ENCODE measurements at regions not wholly inside any gene's neighbourhood (a gene's known extent, or its start where the extent isn't known, plus 50 kb on each side); places are given as distances from the start of the nearest gene placed in this dataset.

DNA sequence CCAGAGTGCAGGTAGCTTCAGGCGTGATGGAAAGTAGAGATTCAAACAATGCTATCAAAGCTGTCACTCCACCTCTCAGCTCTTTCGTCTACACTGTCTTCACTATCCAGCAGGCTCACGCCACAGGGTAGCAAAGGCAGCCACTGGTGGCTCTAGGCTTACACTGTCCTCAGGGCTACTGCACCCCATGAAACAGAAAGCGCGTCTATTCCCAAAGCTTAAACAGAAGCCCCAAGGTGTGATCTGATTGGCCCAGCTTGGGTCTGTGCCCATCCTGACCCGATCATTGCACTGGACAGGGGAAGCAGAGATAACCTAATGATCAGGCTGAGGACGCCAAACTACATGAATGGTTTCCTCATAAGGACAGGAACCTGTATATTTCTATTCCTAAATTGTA lies 100.1 kb downstream of the PDCL3 start:
- no peak for DNase-seq

DNA sequence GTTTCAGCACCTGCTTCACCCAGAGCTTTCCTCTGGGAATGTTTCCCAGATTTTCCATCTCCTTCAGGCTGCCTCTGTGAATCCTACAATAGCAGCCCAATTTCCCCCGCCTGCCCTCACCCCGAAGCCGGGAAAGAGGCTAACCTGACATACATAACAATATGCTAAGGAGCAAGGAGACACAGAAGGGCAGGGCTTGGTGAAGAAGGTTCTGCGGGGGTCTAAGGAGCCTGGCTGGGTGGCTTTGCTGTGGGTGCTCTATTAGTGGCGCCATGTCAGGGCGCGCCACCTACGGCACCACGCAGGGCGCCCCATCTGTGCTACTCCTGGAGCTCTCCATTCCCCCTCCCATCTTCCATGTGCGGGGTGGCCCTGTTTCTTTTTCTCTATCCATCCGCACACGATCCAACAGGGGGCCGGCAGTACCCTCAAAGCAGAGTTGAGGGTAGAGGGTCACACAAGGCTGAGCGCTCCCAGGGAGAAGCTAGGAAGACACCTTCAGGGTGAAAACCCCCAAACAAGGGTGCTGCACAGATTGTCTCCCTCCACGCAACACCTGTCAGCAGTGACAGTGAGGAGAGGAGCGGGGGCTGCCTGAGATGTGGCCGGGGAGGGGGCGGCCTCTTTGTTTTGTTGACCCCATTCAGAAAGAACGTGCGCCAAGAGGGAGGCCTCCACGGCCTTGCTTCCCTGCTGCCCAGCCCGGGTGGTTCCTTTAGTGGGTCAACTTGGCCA lies 101.4 kb downstream of the PDCL3 start:
- DNase-seq: no peak

DNA sequence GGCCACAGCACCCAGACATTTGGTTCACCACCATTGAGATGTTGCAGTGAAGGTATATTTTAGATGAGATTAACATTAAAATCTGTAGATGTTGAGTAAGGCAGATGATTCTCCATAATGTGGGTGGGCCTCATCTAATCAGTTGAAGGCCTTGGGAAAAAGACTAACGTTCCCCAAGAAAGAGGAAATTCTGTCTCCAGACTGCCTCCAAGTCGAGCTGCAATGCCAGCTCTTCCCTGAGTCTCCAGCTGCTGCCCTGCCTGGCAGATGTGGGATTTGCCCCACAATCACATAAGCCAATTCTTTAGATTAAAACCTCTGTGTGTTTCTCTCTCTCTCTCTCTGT lies 101.9 kb downstream of the PDCL3 start:
- DNase-seq: no peak

DNA sequence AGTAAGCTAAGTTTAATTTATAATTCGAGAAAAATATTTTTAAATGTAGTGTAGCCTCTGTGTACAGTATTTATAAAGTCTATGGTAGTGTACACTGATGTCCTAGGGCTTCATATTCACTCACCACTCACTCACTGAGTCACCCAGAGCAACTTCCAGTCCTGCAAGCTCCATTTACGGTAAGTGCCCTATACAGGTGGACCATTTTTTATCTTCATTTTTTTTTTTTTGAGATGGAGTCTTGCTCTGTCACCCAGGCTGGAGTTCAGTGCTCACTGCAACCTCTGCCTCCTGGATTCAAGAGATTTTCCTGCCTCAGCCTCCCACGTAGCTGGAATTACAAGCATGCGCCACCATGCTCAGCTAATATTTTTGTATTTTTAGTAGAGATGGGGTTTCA lies 104.2 kb downstream of the PDCL3 start:
- no peak for DNase-seq

DNA sequence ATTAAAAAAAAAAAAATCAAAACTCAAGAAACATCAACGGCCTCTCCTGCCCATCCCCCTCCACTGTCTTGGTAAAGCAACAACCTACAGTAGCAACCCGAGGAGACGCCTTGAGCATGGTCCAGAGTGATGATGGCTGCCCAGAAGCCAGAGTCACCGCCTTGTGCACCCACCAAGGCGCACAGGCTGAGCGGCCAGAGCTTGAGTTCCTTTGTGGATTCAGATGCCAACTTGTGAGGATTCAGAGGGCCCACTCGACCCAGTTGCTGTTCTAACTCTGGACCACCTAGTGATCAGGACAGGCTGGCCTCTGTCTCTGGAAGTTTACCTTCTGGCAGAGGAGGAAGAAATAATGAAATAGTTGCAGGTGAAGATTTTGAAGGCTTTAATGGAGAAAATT lies 105.0 kb downstream of the PDCL3 start:
- DNase-seq: no peak

DNA sequence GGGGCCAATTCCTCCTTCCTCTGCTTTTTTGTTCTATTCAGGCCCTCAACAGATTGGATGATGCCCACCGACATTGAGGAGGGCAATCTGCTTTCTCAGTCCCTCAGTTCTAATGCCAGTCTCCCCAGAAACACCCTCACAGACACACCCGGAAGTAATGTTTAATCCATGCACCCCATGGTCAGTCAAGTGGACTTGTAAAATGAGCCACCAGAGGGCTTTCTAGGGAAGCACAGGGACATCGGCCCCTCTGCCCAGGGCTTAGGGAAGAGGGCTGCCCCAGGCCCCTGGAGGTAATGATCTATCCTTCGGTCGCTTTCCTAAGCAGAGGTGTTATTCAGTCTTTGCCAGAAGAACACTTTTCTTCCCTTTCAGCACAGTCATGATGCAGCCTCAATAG lies 107.4 kb downstream of the PDCL3 start:
- DNase-seq: no peak

DNA sequence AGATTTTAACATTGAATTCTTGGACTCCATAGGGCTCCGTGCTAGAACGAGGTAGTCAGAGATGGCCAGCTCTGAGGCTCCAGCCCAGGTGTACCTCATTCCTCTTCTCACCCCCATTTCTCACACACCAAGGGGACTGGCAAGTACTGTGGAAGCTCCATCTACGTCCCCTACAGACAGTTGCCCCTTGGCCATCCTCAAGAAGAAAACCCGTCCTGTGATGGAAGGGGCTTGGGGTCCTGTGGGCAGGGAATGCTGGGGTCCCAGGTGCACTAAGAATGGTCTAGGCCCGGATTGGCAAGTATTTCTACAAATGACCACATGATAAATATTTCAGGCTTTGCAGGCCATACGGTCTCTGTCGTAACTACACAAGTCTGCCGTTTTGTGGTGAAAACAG lies 110.3 kb downstream of the PDCL3 start:
- DNase-seq: no peak

DNA sequence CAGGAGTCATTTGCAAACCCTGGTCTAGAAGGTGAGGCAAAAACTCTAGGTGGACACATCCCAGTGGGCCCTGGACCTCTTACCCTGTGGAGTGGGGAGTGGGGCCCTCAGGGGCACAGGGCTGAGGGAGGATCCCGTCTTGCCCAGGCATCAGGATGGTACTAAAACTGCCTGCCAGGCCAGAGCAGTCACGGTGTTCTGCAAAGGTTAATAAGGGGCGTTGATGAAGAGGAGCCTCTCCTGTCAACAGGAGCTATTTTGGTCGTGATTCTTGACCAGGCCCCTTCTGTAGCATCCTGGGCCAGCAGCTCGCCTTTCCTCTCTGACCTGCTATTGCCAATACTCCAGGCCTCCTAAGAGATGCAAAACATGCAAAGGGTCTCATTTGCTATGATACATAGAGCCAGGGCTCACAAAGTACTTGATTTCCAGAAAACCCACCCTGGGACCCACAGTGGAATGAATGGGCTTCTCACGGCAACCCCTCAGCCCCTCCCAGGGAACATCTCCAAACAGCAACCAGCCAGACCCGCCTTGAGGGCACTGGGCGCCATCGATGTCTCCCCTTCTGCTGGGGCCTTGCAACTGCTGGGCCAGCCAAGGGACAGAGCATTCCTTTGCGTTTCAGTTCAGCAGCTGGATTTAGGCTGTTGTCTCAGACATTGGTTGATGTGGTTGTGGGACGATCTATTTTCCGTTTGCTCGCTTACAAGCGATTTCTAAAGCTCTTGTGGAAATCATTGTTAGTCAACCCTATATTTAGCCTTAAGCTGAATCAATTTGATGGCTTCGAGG lies 111.1 kb downstream of the PDCL3 start:
- no peak for DNase-seq

DNA sequence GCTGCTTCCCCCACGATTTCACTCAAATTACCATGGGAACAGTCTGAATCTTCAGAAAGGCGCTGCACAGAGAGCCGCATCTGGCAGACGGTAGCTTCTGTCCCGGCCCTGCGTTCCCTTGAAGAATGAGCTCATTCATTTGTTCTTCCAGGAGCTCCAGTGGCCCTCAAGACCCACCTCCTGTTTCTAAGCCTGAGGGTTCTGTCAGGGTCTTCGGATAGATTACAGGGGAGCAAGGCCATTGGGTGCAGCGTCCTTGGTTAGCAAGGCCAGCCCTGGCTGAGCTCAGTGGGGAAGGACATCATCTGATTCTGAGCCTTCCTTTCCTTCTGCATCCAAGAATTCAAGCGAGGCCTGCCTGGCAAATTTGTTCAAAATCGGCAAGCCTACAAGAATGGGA lies 111.9 kb downstream of the PDCL3 start:
- no peak for DNase-seq

DNA sequence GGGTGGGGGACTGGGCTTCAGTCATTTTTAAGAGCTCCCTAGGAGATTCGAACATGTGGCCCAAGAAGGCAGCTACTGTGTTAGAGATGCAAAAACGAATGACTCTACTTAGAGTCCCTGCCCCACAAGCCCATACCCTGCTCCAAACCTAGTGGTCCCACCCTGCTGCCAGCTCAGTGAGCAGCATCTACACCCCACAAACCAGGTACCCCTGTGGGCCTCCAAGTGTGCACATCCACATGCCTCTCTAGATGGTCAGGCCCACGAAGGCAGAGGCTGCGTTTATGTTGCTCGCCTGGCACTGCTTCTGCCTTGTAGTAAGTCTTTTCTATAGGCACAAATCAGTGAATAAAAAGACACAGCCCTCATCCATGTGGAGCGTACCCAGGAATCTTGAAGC lies 112.6 kb downstream of the PDCL3 start:
- no peak for DNase-seq

DNA sequence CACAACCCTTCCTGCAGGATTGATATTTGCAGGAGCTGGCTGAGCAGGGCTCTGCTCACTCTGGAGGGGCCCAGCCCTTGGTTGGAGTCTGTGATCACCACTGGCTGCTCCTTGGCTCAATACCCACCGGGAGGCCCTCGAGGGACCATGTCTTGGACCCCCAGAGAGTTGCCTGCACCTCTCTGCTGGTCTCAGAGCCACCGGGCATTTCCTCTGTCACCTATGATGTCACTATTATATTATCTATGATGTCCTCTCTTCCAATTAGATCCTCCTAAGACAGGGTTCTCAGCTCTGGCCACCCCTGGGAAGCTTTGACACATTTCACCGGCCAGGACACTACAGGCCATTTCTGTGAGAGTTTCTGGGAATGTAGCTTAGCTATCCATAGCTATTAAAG lies 113.1 kb downstream of the PDCL3 start:
- no peak for DNase-seq

DNA sequence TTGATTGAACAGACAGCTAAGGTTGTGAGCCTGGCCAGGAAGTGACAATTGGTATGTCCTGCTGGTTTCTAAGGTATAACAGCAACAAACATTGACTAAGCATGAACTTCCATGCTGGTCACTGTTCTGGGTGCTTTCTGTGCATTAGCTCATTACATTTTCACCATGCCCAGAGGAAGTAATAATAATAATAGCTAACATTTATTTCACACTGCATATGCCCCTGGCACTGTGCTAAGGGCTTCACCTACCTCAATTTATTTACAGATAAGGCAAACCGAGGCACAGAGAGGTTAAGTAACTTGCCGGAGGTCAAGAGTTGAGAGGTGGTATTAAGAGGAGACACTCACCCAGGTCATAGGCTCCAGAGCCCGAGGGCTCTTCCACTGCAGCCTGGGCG lies 113.6 kb downstream of the PDCL3 start:
- no peak for DNase-seq

DNA sequence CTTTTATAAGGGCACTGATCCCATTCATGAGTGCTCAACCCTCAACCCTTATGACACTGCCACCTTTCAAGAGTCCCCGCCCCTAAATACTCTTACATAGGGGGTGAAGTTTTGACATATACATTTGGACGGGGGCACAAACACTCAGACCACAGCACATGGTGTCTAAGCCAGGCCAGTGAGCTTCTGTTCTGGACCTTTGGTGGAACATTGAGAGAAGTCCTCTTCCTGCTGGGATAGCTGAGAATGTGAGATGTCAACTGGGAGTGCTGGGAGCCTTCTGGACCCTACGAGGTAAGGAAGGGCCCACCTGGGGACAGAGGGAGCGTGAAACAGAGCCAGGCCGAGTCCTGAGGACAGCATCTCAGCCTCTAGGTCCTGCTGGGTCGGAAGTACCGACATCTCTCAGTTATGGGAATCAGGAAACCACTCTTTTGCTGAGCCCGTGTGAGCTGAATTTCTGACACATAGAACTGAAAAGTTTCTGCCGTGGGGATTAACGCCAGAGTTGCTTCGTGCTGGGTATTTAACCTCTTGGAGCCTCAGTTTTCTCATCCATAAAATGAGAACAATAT lies 114.9 kb downstream of the PDCL3 start:
- DNase-seq: no peak

DNA sequence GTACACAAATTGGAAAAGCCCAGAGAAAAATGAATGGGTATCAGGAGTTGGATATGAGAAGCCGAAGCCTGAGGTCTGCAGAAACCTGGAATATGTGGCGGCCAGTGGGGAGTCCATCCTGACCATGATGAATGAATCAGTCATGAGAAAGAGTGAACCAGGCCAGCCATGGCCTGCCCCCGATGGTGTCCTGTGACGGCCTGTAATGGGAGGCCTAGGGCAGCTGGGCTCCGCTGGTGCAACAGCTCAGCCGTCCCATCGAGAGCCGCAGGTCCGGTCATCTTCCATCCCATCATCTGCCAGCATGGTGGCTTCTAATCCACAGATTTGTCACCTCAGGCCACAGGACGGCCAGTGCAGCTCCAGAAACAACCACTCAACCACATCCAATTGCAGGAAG lies 116.4 kb downstream of the PDCL3 start:
- DNase-seq: no peak

DNA sequence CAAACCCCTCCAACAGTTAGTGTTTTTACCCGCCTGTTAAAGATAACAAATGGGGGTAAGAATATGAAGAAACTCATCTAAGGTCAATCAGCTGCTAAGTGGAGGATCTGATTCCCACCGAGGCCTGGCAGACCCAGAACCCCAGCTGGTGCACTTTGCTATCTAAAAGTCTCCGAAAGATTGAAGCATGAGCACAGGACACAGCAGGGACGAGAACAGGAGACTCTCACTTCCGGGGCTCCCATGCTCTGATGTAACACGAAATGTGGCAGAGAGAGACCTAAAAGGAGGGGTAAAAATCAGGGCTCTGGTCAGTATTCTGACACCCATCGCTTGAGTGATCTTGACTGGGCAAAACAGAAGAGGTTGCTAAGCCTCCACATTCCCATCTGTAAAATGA lies 119.7 kb downstream of the PDCL3 start:
- no peak for DNase-seq

DNA sequence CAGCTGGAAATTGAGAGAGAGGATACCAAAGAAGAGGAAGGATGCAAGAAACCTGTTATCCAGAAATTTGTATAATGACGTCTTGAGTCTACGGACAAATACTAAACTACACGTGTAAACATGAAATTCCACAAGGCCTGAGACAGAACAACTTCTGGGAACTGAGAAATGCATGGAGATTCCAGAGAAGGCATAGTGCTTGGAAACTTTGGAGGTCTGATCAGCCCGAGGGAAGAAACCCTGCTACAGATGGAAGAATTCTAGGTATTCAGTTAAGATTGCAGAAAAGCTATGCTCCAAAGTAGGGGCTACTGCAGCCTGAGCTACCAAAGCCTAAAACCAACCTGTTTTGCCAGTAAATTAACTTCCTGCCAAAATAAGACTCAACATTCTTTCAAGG lies 120.4 kb downstream of the PDCL3 start:
- DNase-seq: no peak

DNA sequence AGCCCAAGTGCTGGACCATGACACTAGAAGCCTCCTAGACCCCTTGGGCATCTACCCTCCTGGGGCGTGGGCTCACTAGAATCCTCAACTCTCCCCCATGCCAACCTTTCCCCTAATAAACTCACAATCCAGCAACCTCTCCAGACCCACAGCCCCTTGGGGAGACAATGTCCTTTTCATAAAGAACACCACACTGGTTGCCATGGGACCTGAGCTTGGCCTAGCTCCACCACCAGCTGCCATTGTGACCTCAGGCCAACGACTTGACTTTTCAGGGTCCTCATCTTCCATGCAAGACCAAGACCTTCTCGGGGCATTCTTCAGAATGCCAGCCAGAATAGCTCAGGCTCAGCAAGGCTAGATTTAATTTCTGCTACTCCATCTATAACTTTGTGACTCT lies 128.1 kb upstream of the NPAS2 start:
- no peak for DNase-seq

DNA sequence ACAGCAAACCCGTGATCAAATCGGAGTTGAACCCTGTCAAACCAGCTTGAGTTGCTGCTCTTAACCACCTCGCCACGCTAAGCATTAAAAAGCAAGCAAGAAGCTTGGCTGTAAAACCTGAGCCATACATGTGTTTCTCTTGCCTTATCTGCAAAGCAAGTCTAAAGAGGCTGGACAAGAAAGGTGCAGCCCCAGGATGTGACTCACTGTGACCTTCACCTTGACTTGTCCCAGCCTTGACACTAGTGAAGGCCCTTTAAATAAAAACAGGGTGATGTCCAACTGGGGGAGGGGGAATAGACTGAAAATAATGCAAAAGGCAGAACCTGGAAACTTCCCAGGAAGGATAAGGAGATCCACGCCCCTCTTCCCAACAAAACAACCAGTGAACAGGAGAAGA lies 127.6 kb upstream of the NPAS2 start:
- no peak for DNase-seq

DNA sequence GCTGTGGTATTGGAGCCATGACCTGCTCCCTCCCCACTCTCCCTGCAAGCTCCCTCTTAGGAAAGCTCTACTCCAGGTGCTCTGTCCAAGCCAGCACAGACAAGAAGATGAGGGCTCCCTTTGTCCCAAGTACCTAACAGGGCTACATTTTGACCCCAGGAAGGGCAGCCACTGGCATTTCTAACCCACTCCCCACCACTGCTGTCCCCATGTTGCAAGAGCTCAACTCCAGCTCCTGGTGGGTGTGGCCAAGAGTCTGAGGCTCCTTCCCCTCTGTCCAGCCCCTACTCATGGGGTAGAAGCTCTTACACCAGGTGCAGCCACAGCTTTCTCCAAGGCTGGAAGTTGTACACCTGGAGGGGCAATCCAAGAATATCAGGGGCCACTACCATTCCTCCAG lies 127.0 kb upstream of the NPAS2 start:
- no peak for DNase-seq

DNA sequence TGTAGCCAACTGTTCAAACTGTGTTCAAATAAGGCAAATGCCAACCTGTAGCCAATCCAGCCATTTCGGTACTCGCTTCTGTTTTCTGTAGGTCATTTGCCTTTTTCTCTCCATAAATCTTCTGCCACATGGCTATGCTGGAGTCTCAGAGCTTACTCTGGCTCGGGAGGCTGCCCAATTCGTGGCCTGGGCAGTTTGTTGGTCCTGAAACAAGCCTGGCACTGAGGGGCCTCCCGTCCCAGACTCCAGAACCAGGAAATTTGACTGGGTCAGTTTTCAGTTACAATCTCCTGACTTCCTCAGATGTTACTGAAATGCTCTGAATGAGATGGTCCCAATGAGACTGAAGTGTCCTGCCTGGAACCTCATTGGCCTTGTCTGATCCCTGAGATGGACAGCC lies 120.8 kb upstream of the NPAS2 start:
- DNase-seq: no peak

DNA sequence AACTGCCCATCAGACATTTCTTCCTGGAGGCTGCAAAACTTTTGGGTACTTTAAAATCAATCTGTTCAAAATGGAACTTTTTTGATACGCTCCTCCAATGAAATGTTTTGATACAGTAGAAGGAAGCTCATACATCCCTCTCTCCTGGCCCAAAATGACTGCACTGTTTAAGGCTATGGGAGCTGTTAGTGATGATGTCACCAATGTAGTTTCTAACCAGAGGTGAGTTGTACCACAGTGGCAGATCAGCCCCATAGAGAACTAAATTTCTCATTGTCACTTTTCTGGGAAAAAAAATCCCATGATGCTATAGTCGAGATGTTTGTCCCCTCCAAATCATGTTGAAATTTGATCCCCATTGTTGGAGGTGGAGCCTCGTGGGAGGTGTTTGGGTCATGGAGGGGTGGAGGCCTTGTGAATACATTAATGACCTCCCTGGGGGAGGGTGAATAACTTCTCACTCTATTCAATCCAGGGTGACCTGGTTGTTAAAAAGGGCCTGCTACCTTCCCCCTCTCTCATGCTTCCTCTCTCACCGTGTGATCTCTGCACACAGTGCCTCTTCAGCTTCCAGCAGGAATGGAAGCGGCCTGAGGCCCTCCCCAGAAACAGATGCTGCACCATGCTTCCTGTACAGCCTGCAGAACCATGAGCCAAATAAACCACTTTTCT lies 117.4 kb upstream of the NPAS2 start:
- DNase-seq: no peak

DNA sequence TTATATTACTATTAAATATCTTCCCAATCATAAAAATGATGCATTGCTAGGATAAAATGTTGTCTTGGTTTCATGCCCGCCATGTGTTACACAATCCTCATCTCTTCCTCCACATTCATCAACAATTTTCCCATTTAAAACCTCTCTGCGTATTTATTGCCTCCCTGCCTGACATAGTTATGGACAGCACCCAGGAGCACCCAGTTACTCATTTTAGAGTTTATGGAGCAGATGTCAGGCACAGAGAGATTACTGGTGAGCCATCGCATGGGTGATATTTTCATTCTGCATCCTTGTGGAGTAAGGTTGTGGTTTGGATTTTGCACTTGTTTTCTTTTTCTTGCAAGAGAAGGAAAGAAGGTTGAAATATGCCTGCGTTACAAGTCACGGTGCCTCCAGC lies 116.7 kb upstream of the NPAS2 start:
- no peak for DNase-seq

DNA sequence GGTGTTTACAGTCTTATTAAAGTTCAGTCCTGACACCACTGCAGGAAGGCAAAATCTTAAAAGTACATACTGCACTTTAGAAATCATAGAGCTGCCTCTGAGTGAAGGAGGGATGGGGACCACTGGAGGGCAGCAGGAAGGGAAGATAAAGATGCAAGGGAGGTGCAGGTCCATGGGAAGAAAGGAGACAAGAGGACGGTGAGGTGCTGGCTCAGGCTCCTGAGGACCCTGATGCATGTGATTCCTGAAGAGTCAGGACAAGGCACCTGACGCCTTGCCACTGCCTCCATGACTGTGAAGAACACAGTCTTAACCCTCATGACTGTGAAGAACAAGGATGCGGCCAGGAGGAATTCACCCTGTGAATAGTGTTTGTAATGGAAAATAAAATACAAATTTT lies 116.2 kb upstream of the NPAS2 start:
- no peak for DNase-seq

DNA sequence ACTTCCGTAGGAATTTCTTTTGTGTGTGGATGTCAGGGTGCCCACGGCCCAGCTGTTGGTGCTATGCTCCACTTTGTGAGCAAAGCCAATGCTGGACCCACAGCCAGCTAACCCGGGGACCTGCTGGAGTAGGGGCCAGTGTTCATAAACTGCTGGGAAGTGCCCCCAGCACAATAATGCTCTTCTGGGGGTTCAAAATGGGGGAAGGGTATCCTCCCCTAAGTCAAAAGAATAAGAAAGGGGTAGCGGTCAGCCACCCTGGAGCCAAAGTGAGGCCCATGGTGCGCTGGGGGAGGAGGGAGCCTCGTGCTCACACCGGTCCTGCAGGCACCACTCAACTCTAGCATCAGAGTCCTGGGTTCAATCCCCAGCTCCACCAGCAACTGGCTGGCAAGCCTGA lies 115.8 kb upstream of the NPAS2 start:
- no peak for DNase-seq

Measured in NCI-H69 (cell line).